Natural killer cell treated with Interleukin-12 subunit alpha and Interleukin-12 subunit beta and Interleukin-15 and Interleukin-18, amount 100 ng/mL, for 72 hours (primary cell): ENCODE measurements at regions not wholly inside any gene's neighbourhood (a gene's known extent, or its start where the extent isn't known, plus 50 kb on each side); places are given as distances from the start of the nearest gene placed in this dataset.
A peak's percentile ranks its signal among the peaks of the same experiment; 100 is the strongest.

ENCODE experiments used
- ATAC-seq, 2 donors: fragments of 150-1000 bp; cut with Tn5 transposase in 1 of 2; sonication (Bioruptor Pico), chemical (Tn5 transposase) in 1 of 2; 2 replicates each; pipeline ENCODE4 v1.10.0; 2021
- DNase-seq: peaks from one replicate; pipeline ENCODE4 v3.0.0; 2022; ENCODE audit warnings: low spot score
- H3K27ac Mint-ChIP-seq, 2 donors: 1 replicate in 1 of 2; 2 replicates in 1 of 2; pipeline ENCODE4 v1.8.0; 2022; ENCODE audit warnings: mixed read lengths in 2 of 2, mild to moderate bottlenecking in 1 of 2, moderate library complexity in 1 of 2
- H3K27me3 Mint-ChIP-seq, 2 donors: 1 replicate in 1 of 2; 2 replicates in 1 of 2; pipeline ENCODE4 v1.8.0; 2022; ENCODE audit warnings: mixed read lengths in 2 of 2
- H3K36me3 Mint-ChIP-seq: one replicate; pipeline ENCODE4 v1.8.0; 2022; ENCODE audit warnings: mixed read lengths
- H3K4me1 Mint-ChIP-seq, 2 donors: 1 replicate in 1 of 2; 2 replicates in 1 of 2; pipeline ENCODE4 v1.8.0; 2022; ENCODE audit warnings: low read depth in 2 of 2, mixed read lengths in 2 of 2, mild to moderate bottlenecking in 1 of 2
- H3K4me3 Mint-ChIP-seq: one replicate; pipeline ENCODE4 v1.8.0; 2022; ENCODE audit warnings: mixed read lengths
- H3K9me3 Mint-ChIP-seq: 2 replicates; pipeline ENCODE4 v1.8.0; 2022; ENCODE audit warnings: mixed read lengths

DNA sequence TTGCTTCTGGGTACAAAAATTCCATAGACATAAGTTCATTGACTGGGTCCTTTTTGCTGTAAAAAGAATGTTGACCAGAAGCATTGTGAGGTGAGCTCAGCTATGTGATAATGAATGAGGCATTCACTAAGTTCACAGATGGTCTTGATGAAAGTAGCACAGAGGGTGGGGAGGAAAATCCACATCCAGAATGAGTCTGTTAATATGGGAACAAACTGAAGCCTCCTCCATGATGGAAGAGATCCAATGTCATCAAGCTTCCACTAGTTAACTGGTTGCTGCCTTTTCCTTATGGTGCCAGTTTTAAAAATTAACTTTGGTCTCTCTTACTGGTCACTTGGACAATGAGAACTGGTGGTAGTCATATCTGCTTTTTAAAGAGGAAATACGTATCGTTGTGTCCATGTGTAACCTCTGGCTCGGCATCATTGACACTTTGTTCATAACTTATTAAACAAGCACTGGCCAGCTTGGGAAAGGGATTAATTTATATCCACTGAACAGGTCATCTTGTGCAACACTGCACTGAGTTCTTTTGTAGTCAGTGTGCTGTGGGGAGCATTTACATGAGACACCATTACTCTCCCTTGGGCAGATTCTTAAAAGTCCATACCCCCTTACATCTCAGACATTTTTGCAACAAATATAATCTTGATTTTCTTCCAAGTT is 88.6 kb downstream of the ADAMTS1 start:
- Mint-ChIP-seq H3K4me1 (no peaks in the 10 kb centered on the region), H3K9me3 (no peaks in the 10 kb centered on the region), H3K27ac (no peak overlapping the region), H3K27me3 (peaks cover 0 to 4% of the 10 kb centered on the region in 2 donors), H3K36me3 (no peaks in the 10 kb centered on the region), H3K4me3 (no peak overlapping the region)
- ATAC-seq = no peak
- DNase-seq = no peak

DNA sequence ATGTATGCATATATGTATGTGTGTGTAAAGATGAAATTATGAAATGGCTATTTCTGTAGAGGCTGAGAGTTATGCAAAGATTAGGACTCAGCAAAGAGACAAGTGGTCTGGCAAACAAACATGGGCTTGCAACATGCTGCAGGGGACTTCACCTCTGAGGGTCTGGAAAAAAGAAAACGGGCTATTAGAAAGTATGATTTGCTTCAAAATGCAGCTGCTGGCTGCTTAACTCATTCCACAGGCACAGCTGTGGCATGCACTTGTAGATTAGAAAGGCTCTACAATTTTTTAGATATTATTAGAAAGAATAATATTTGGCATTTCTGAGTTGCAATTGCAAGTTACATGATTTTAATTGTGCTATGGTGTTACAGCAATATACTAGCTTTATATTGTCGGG is 90.4 kb downstream of the ADAMTS1 start:
- Mint-ChIP-seq H3K4me3 (no peak overlapping the region), H3K9me3 (no peaks in the 10 kb centered on the region), H3K27ac (no peak overlapping the region), H3K27me3 (peaks cover 0 to 5% of the 10 kb centered on the region in 2 donors), H3K4me1 (no peaks in the 10 kb centered on the region), H3K36me3 (no peaks in the 10 kb centered on the region)
- ATAC-seq (no peak), DNase-seq (no peak)

DNA sequence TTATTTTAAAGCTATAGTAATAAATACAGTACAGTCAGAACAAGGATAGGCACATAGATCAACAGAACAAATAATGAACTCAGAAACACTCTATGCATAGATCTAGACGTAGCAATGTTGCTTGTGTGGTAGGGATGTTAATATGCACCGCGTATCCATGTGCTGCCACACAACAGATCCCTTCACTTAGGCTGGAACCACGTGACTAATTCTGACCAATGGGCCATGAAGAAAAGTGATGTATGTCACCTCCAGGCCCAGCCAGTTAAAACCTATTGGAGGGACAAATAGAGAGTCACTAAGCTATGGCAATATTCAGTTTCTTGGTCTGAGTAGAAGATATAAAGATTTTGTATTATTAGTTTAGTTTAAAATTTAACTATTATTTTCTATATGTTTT is 91.4 kb downstream of the ADAMTS1 start:
- Mint-ChIP-seq H3K4me3 (no peak overlapping the region), H3K27ac (no peak overlapping the region), H3K4me1 (no peaks in the 10 kb centered on the region), H3K36me3 (no peaks in the 10 kb centered on the region), H3K9me3 (no peaks in the 10 kb centered on the region), H3K27me3 (peaks cover 0 to 4% of the 10 kb centered on the region in 2 donors)
- ATAC-seq (no peak), DNase-seq (no peak)

DNA sequence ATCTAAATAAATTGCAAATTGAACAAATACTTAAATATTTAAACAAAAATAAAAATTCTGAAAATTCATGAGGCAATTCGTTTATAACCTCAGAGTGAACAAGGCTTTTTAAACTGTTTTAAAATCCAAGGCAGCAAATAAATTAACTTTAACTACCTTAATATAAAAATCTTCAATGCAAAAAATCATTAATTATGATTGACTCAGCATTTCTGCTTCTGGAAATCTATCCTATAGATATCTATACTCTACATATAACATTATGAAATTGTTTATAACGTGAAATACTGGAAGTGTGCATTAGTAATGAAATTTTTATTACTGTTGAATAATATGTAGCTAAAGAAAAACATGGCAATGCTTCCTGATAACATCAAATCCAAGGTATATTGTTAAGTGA is 92.4 kb downstream of the ADAMTS1 start:
- Mint-ChIP-seq H3K36me3 (no peaks in the 10 kb centered on the region), H3K4me3 (no peak overlapping the region)
- no peak for ATAC-seq

DNA sequence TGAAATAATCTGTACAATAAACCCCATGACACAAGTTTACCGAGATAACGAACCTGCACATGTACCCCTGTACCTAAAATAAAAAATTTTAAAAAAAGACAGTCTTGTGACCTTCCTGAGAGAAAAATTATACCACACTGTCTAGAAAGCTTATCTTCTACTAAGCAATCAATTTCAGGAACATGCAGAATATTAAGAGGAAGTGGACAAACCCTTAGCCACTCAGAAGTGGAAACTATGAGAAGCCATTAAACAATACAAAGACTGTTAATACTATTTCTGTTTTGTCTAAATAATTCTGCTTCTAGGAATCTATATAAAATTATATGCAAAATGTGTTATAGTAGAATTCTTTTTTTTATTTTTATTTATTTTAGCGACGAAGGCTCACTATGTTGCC is 93.9 kb downstream of the ADAMTS1 start:
- ATAC-seq = no peak
- Mint-ChIP-seq H3K4me1 (no peaks in the 10 kb centered on the region), H3K27me3 (peaks cover 0 to 2% of the 10 kb centered on the region in 2 donors), H3K9me3 (no peaks in the 10 kb centered on the region), H3K36me3 (no peaks in the 10 kb centered on the region), H3K27ac (no peak overlapping the region), H3K4me3 (no peak overlapping the region)
- DNase-seq = no peak

More for the DNA sequence above, 92.4 kb downstream of the ADAMTS1 start:
- DNase-seq = no peak
- no peaks in the 10 kb centered on the region for H3K4me1 Mint-ChIP-seq
- no peak overlapping the region for H3K27ac Mint-ChIP-seq
- H3K27me3 Mint-ChIP-seq = peaks cover 0 to 2% of the 10 kb centered on the region in 2 donors
- no peaks in the 10 kb centered on the region for H3K9me3 Mint-ChIP-seq

DNA sequence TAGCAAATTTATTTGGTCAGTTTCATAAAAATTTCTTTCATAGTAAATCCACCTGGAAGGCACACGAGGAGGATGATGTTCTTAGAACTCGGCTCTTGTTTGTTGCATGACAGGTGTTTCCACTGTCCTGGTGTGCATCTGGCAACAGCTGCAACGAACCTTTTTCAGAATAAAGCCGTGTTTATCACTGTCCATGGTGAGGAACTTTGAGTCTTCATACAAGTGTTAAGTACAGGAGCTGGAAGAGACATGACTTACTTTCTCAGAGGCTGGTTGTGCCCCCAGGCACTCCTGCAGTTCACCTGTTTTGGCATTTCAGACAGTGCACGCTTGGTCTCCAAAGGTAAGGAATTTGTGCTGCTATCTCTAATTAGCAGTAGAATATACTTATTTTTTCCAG is 97.1 kb downstream of the ADAMTS1 start:
- Mint-ChIP-seq H3K4me1 (no peaks in the 10 kb centered on the region), H3K4me3 (no peak overlapping the region), H3K36me3 (no peaks in the 10 kb centered on the region), H3K27me3 (peaks cover 0 to 2% of the 10 kb centered on the region in 2 donors), H3K9me3 (no peaks in the 10 kb centered on the region), H3K27ac (no peak overlapping the region)
- DNase-seq (no peak), ATAC-seq (no peak)

DNA sequence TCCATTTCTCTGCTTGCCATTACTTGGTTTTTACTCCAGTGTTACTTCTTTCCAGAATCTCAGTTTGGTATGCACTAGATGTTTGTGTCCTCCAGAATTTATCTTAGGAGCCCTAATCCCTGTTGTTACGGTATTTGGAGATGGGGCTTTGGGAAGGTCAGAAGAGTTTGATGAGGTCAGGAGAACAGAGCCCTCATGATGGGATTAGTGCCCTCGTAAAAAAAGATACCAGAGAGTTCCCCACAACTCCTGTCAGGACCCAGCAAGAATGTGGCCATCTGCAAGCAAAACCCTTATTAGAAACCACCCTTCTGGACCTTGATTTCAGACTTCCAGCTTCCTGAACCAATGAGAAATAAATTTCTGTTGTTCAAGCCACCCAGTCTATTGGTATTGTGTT is 98.0 kb downstream of the ADAMTS1 start:
- Mint-ChIP-seq H3K4me1 (no peaks in the 10 kb centered on the region), H3K27me3 (peaks cover 0 to 2% of the 10 kb centered on the region in 2 donors), H3K36me3 (no peaks in the 10 kb centered on the region), H3K9me3 (no peaks in the 10 kb centered on the region), H3K4me3 (no peak overlapping the region), H3K27ac (no peak overlapping the region)
- ATAC-seq = no peak
- DNase-seq = no peak

DNA sequence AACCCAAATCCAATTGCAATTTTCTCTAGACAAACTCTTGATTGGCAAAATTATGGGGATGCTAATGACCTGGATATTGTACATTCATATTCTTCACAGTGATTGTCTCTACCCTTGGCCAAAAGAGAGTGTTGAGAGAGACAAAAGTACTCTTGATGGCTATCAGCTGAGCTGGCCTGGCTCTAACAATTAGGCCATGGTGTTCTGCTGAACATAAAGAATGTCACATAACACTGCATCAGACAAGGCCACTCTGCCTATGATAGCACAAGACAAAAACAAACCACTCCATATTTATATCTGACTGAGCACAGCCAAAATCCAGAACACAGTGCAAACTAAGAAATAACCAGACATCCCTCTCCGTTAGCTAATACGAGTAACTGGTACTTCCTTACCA is 101.7 kb downstream of the ADAMTS1 start:
- Mint-ChIP-seq H3K4me3 (no peak overlapping the region), H3K4me1 (no peaks in the 10 kb centered on the region), H3K27ac (no peak overlapping the region), H3K36me3 (no peaks in the 10 kb centered on the region), H3K27me3 (no peaks in the 10 kb centered on the region), H3K9me3 (no peaks in the 10 kb centered on the region)
- DNase-seq (no peak), ATAC-seq (no peak)

DNA sequence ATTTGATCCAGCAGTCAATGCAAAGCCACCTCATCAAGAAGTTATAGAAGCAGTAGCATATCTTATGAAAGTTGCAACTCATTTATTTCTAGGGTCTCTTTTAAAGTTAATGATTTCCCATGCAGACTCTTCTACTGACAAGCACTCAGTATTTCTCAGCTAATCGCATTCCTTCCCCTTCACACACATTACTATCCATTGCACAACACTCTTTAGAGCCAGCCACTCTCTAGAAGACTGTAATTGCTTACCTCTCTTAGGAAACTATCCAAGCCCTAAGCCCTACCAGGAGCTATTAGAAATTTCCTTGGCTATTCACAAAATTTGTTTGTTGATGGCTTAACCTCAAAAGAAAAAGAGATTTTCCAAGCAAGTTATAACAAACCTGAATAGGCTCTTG is 106.0 kb downstream of the ADAMTS1 start:
- DNase-seq = no peak
- Mint-ChIP-seq H3K36me3 (no peaks in the 10 kb centered on the region), H3K27ac (no peak overlapping the region), H3K9me3 (no peaks in the 10 kb centered on the region), H3K4me3 (no peak overlapping the region), H3K27me3 (peaks cover 0 to 10% of the 10 kb centered on the region in 2 donors), H3K4me1 (peaks cover 4 to 6% of the 10 kb centered on the region in 2 donors)
- no peak for ATAC-seq

DNA sequence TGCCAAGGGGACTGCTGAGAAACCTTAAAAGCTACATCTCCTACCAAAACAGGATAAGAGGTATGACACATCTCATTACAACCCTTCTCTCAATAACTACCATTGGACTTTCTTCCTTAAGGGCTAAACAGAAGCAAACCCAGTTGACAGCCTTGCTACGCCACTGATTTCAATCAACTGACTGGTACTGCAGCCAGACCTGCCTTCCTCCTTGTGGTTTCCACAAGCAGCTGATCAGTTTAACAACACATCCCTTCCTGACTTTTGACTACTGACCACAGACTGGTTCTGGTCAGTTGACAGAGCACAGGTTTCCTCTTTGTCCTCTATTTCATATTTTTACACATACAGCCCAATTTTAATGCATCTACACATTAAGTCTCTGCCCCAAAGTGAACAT is 108.8 kb downstream of the ADAMTS1 start:
- Mint-ChIP-seq H3K4me1 (peaks cover 4 to 6% of the 10 kb centered on the region in 2 donors), H3K27ac (no peak overlapping the region), H3K36me3 (no peaks in the 10 kb centered on the region), H3K4me3 (no peak overlapping the region), H3K9me3 (no peaks in the 10 kb centered on the region), H3K27me3 (peaks cover 0 to 10% of the 10 kb centered on the region in 2 donors)
- DNase-seq (no peak), ATAC-seq (no peak)

DNA sequence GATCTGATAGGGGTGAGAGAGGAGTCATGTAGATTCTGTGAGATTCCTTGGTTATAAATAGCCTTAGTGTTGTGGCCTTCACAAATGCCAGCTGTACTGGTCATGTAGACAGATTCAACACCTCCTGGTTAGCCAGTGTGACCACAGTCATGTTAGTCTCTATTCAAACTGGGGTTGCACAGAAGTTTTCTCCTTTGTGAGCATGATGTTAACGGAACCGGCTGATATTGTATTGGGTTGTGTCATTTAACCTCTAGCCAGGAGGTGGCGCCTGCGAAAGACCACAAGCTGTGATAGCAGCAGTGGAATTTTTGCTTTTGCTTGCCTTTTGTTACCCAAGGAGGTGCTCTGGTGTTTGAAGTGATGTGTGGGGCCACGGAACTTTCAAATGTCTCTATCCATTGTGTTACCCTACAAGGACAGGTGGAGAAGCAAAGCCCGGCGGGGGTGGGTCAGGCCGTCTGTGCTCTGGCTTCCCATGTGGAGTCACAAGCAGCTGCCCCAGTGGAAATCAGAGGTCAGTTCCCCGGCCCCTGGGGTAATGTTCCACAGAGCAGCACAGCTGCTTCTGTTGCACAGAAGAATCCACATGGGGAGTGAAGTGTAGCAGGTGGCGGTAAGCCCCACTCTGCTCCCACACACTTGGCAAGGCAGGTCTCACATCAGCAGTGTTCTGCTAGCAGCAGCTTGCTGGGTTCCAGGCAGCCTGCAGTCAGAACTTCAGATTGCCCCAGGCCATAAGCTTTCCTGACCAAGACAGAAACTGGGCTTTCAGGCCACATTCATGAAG is 112.6 kb downstream of the ADAMTS1 start:
- Mint-ChIP-seq H3K9me3 (no peaks in the 10 kb centered on the region), H3K27me3 (peaks cover 5 to 20% of the 10 kb centered on the region in 2 donors), H3K36me3 (no peaks in the 10 kb centered on the region), H3K27ac (no peak overlapping the region), H3K4me1 (peaks cover 4 to 6% of the 10 kb centered on the region in 2 donors), H3K4me3 (no peak overlapping the region)
- ATAC-seq = peak in 1 of 2 donors; percentile 28
- no peak for DNase-seq

DNA sequence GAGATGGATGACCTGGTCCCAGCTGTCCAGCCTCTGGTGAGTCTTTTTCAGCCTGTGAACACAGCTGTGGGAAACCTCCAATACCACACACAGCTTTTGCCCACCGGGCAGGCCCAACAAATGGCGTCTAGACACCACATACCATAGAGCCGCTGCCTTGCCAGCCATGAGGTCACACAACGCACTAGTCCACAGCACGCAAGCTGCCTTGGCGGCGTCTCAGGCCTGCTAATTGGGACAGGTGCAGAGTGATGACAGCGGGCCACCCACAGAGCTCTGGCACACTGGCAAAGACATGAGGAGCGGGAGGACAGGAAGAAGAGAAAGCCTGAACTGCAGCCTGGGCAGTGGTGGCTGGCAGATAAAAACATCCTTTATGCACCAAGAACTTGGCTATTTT is 125.5 kb downstream of the ADAMTS1 start:
- DNase-seq (no peak), ATAC-seq (no peak)
- Mint-ChIP-seq H3K27me3 (no peaks in the 10 kb centered on the region), H3K4me1 (no peaks in the 10 kb centered on the region), H3K9me3 (no peaks in the 10 kb centered on the region), H3K27ac (no peak overlapping the region), H3K4me3 (no peak overlapping the region), H3K36me3 (no peaks in the 10 kb centered on the region)

DNA sequence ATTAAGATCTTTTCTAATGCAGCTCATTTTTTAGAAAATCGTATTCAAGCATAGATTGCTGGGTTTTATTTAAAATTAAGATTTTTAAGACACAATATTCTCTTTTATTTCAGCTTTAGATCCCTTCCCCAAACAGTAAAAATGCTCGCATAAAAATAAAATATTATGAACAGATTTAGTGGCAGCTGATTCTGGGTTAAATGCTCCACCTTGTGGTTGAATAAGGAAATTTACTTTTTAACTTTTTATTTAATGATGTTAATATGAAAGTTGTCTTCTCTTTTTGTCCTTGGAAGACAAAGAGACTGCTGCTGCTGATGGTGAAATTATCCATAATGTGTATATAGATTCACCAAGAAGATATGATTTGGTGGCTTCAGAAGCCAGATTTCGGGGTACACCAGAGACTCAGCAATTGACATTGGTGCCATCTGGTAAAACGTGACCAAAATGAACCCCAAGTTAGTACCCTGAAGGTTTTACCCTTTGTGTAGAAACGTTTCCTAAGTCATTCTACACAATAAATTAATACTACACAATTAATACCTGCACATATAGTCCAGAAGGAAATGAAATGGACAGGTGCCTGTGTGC is 128.0 kb downstream of the ADAMTS1 start:
- ATAC-seq (no peak), DNase-seq (no peak)
- H3K36me3 Mint-ChIP-seq = no peaks in the 10 kb centered on the region
- no peak overlapping the region for H3K4me3 Mint-ChIP-seq
- H3K27me3 Mint-ChIP-seq = no peaks in the 10 kb centered on the region
- H3K4me1 Mint-ChIP-seq = no peaks in the 10 kb centered on the region
- no peaks in the 10 kb centered on the region for H3K9me3 Mint-ChIP-seq
- H3K27ac Mint-ChIP-seq = no peak overlapping the region

DNA sequence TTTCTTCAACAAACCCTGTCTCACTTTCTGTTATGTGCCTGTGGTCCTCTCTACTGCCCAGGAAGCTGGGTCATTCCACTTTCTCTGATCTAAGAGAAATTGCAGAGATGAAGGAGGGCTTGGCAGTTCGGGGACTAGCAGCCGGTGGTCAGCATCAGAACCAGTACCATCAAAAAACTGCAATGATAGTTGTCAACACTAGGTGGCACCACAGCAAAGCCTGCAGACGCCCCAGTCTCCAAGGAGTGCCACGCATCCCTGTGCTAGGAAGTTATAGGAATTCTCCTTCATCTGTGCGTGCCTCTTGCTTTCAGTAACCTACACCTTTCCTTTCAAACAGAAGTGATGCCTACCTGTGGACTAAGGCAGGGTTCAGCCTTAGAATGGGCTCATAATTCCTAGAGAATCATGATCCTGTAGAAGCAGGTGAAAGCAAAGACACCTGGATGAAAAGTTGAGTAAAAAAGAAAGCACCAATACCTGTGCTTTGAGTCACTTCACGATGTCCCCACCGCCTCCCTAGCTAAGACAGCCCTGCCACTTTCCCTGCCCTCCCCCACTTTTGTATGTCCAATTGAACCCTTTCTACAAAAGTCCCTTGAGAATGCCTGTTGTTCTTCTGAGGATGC is 129.2 kb downstream of the ADAMTS1 start:
- Mint-ChIP-seq H3K4me1 (no peaks in the 10 kb centered on the region), H3K9me3 (no peaks in the 10 kb centered on the region), H3K27ac (no peak overlapping the region), H3K36me3 (no peaks in the 10 kb centered on the region), H3K27me3 (no peaks in the 10 kb centered on the region), H3K4me3 (no peak overlapping the region)
- no peak for DNase-seq
- ATAC-seq = peak in 1 of 2 donors; percentile 65
